ENCODE measurements at regions not wholly inside any gene's neighbourhood (a gene's known extent, or its start where the extent isn't known, plus 50 kb on each side); places are given as distances from the start of the nearest gene placed in this dataset.
"Not testable (repeated sequence)": the region's sequence is repeated elsewhere in the genome, so short reads cannot be mapped to it uniquely, and the experiment has no call there.

GRCh38 chr5:112534611-112535255, 115.7 kb upstream of the EPB41L4A start:
- no peak overlapping the region for H3K9ac ChIP-seq (ENCODE audit: low read length)
- H3K4me3 ChIP-seq (ENCODE audit: low read length): no peak overlapping the region
- no peaks in the 10 kb centered on the region for H3K27me3 ChIP-seq (ENCODE audit: control insufficient read depth, insufficient read depth, low read length)
- H3K4me1 ChIP-seq (ENCODE audit: control insufficient read depth, low read depth, low read length): peaks cover 8% of the 10 kb centered on the region
- no peaks in the 10 kb centered on the region for H3K9me3 ChIP-seq (ENCODE audit: control insufficient read depth, low read depth, low read length)
- no peak overlapping the region for H3K27ac ChIP-seq (ENCODE audit: low read length)
- H3K36me3 ChIP-seq (ENCODE audit: control insufficient read depth, low read depth, low read length): no peaks in the 10 kb centered on the region

- H3K36me3 ChIP-seq (ENCODE audit: control insufficient read depth, low read depth, low read length): no peaks in the 10 kb centered on the region
- no peak overlapping the region for H3K9ac ChIP-seq (ENCODE audit: low read length)
- H3K27ac ChIP-seq (ENCODE audit: low read length): no peak overlapping the region
- H3K9me3 ChIP-seq (ENCODE audit: control insufficient read depth, low read depth, low read length): no peaks in the 10 kb centered on the region
- H3K27me3 ChIP-seq (ENCODE audit: control insufficient read depth, insufficient read depth, low read length): no peaks in the 10 kb centered on the region
- H3K4me3 ChIP-seq (ENCODE audit: low read length): no peak overlapping the region
- peaks cover 8% of the 10 kb centered on the region for H3K4me1 ChIP-seq (ENCODE audit: control insufficient read depth, low read depth, low read length)
These were observed 116.3 kb upstream of the EPB41L4A start for GRCh38 chr5:112535356-112535755.

GRCh38 chr5:112544558-112544957, 125.5 kb upstream of the EPB41L4A start:
- H3K4me1 ChIP-seq (ENCODE audit: control insufficient read depth, low read depth, low read length); H3K9me3 ChIP-seq (ENCODE audit: control insufficient read depth, low read depth, low read length); H3K9ac ChIP-seq (ENCODE audit: low read length); H3K27me3 ChIP-seq (ENCODE audit: control insufficient read depth, insufficient read depth, low read length); H3K4me3 ChIP-seq (ENCODE audit: low read length); H3K36me3 ChIP-seq (ENCODE audit: control insufficient read depth, low read depth, low read length); H3K27ac ChIP-seq (ENCODE audit: low read length): not testable (repeated sequence)

- Histone ChIP-seq H3K27ac (ENCODE audit: low read length) (no peak overlapping the region), H3K4me1 (ENCODE audit: control insufficient read depth, low read depth, low read length) (no peaks in the 10 kb centered on the region), H3K4me3 (ENCODE audit: low read length) (no peak overlapping the region), H3K9ac (ENCODE audit: low read length) (no peak overlapping the region), H3K27me3 (ENCODE audit: control insufficient read depth, insufficient read depth, low read length) (no peaks in the 10 kb centered on the region), H3K36me3 (ENCODE audit: control insufficient read depth, low read depth, low read length) (no peaks in the 10 kb centered on the region), H3K9me3 (ENCODE audit: control insufficient read depth, low read depth, low read length) (no peaks in the 10 kb centered on the region)
These were observed 128.0 kb upstream of the EPB41L4A start for GRCh38 chr5:112546946-112547592.

GRCh38 chr5:112548246-112548881, 129.3 kb upstream of the EPB41L4A start:
- Histone ChIP-seq H3K36me3 (ENCODE audit: control insufficient read depth, low read depth, low read length) (no peaks in the 10 kb centered on the region), H3K4me1 (ENCODE audit: control insufficient read depth, low read depth, low read length) (no peaks in the 10 kb centered on the region), H3K9me3 (ENCODE audit: control insufficient read depth, low read depth, low read length) (no peaks in the 10 kb centered on the region), H3K9ac (ENCODE audit: low read length) (no peak overlapping the region), H3K27me3 (ENCODE audit: control insufficient read depth, insufficient read depth, low read length) (no peaks in the 10 kb centered on the region), H3K4me3 (ENCODE audit: low read length) (no peak overlapping the region), H3K27ac (ENCODE audit: low read length) (no peak overlapping the region)

GRCh38 chr5:112549127-112549526, 130.1 kb upstream of the EPB41L4A start:
- H3K9me3 ChIP-seq (ENCODE audit: control insufficient read depth, low read depth, low read length): no peaks in the 10 kb centered on the region
- H3K4me3 ChIP-seq (ENCODE audit: low read length): no peak overlapping the region
- H3K36me3 ChIP-seq (ENCODE audit: control insufficient read depth, low read depth, low read length): no peaks in the 10 kb centered on the region
- no peak overlapping the region for H3K9ac ChIP-seq (ENCODE audit: low read length)
- H3K27me3 ChIP-seq (ENCODE audit: control insufficient read depth, insufficient read depth, low read length): no peaks in the 10 kb centered on the region
- no peaks in the 10 kb centered on the region for H3K4me1 ChIP-seq (ENCODE audit: control insufficient read depth, low read depth, low read length)
- no peak overlapping the region for H3K27ac ChIP-seq (ENCODE audit: low read length)

- Histone ChIP-seq H3K27ac (ENCODE audit: low read length) (no peak overlapping the region), H3K4me3 (ENCODE audit: low read length) (no peak overlapping the region), H3K36me3 (ENCODE audit: control insufficient read depth, low read depth, low read length) (no peaks in the 10 kb centered on the region), H3K9me3 (ENCODE audit: control insufficient read depth, low read depth, low read length) (no peaks in the 10 kb centered on the region), H3K27me3 (ENCODE audit: control insufficient read depth, insufficient read depth, low read length) (no peaks in the 10 kb centered on the region), H3K9ac (ENCODE audit: low read length) (no peak overlapping the region), H3K4me1 (ENCODE audit: control insufficient read depth, low read depth, low read length) (no peaks in the 10 kb centered on the region)
These were observed 130.6 kb upstream of the EPB41L4A start for GRCh38 chr5:112549605-112550166.

- no peak overlapping the region for H3K9ac ChIP-seq (ENCODE audit: low read length)
- H3K36me3 ChIP-seq (ENCODE audit: control insufficient read depth, low read depth, low read length): no peaks in the 10 kb centered on the region
- H3K4me3 ChIP-seq (ENCODE audit: low read length): no peak overlapping the region
- no peak overlapping the region for H3K27ac ChIP-seq (ENCODE audit: low read length)
- H3K4me1 ChIP-seq (ENCODE audit: control insufficient read depth, low read depth, low read length): no peaks in the 10 kb centered on the region
- H3K27me3 ChIP-seq (ENCODE audit: control insufficient read depth, insufficient read depth, low read length): no peaks in the 10 kb centered on the region
- H3K9me3 ChIP-seq (ENCODE audit: control insufficient read depth, low read depth, low read length): no peaks in the 10 kb centered on the region
These were observed 132.4 kb upstream of the EPB41L4A start for GRCh38 chr5:112551419-112552032.

- Histone ChIP-seq H3K27me3 (ENCODE audit: control insufficient read depth, insufficient read depth, low read length) (no peaks in the 10 kb centered on the region), H3K4me1 (ENCODE audit: control insufficient read depth, low read depth, low read length) (no peaks in the 10 kb centered on the region), H3K27ac (ENCODE audit: low read length) (no peak overlapping the region), H3K9ac (ENCODE audit: low read length) (no peak overlapping the region), H3K9me3 (ENCODE audit: control insufficient read depth, low read depth, low read length) (no peaks in the 10 kb centered on the region), H3K4me3 (ENCODE audit: low read length) (no peak overlapping the region), H3K36me3 (ENCODE audit: control insufficient read depth, low read depth, low read length) (no peaks in the 10 kb centered on the region)
These were observed 133.1 kb upstream of the EPB41L4A start for GRCh38 chr5:112552216-112552615.

- no peaks in the 10 kb centered on the region for H3K4me1 ChIP-seq (ENCODE audit: control insufficient read depth, low read depth, low read length)
- H3K4me3 ChIP-seq (ENCODE audit: low read length): no peak overlapping the region
- H3K9ac ChIP-seq (ENCODE audit: low read length): no peak overlapping the region
- no peaks in the 10 kb centered on the region for H3K9me3 ChIP-seq (ENCODE audit: control insufficient read depth, low read depth, low read length)
- H3K36me3 ChIP-seq (ENCODE audit: control insufficient read depth, low read depth, low read length): no peaks in the 10 kb centered on the region
- H3K27me3 ChIP-seq (ENCODE audit: control insufficient read depth, insufficient read depth, low read length): no peaks in the 10 kb centered on the region
- H3K27ac ChIP-seq (ENCODE audit: low read length): no peak overlapping the region
These were observed 133.7 kb upstream of the EPB41L4A start for GRCh38 chr5:112552791-112553190.

GRCh38 chr5:112554101-112554977, 135.3 kb upstream of the EPB41L4A start:
- no peak overlapping the region for H3K9ac ChIP-seq (ENCODE audit: low read length)
- no peaks in the 10 kb centered on the region for H3K27me3 ChIP-seq (ENCODE audit: control insufficient read depth, insufficient read depth, low read length)
- no peaks in the 10 kb centered on the region for H3K36me3 ChIP-seq (ENCODE audit: control insufficient read depth, low read depth, low read length)
- no peaks in the 10 kb centered on the region for H3K4me1 ChIP-seq (ENCODE audit: control insufficient read depth, low read depth, low read length)
- no peaks in the 10 kb centered on the region for H3K9me3 ChIP-seq (ENCODE audit: control insufficient read depth, low read depth, low read length)
- H3K27ac ChIP-seq (ENCODE audit: low read length): no peak overlapping the region
- H3K4me3 ChIP-seq (ENCODE audit: low read length): no peak overlapping the region

All from iPS-18a (cell line).